Adrenal gland (tissue), 9 donors: ENCODE measurements at regions not wholly inside any gene's neighbourhood (a gene's known extent, or its start where the extent isn't known, plus 50 kb on each side); places are given as distances from the start of the nearest gene placed in this dataset.
"Not testable (repeated sequence)": the region's sequence is repeated elsewhere in the genome, so short reads cannot be mapped to it uniquely, and the experiment has no call there.

Source experiments
- DNase-seq, 7 donors: peaks; one replicate each; pipeline ENCODE4 v3.0.0-alpha.2; 2019 to 2020
- H3K27ac ChIP-seq, 5 donors: fragments of 200-600 bp; sonication (generic) in 4 of 5; 1 replicate in 3 of 5; 2 replicates in 2 of 5; pipeline versions ENCODE4 v1.5.1 to v1.8.0; 2016 to 2020; ENCODE audit warnings: mild to moderate bottlenecking in 1 of 5
- H3K27me3 ChIP-seq: fragments of 200-600 bp; 2 replicates; pipeline ENCODE4 v1.8.0; 2021
- H3K36me3 ChIP-seq, 2 donors: fragments of 200-600 bp; replicated peaks in 1 of 2; 1 replicate in 1 of 2; 2 replicates in 1 of 2; pipeline versions ENCODE4 v1.5.1 to v1.8.0; 2018 to 2022
- H3K4me1 ChIP-seq, 2 donors: fragments of 200-600 bp; replicated peaks in 1 of 2; 1 replicate in 1 of 2; 2 replicates in 1 of 2; pipeline versions ENCODE4 v1.5.1 to v1.8.0; 2018 to 2021
- H3K4me3 ChIP-seq, 4 donors: fragments of 200-600 bp; sonication (generic) in 3 of 4; one replicate each; pipeline ENCODE4 v1.5.1; 2016 to 2018
- H3K9me3 ChIP-seq, 3 donors: fragments of 200-600 bp; sonication (generic) in 1 of 3; replicated peaks in 1 of 3; 1 replicate in 2 of 3; 2 replicates in 1 of 3; pipeline versions ENCODE4 v1.5.1 to v1.8.0; 2016 to 2021
- WGBS, 4 donors: extraction: QIAGEN DNeasy Blood & Tissue Kit in 2 of 4; methylation state at CpG; one replicate each; pipeline versions ENCODE4 v1.1.5 to v1.1.7; 2013 to 2017; 5-methylcytosine and 5-hydroxymethylcytosine counted together
- intact Hi-C, 2 donors: fragments of 100-400 bp; cut with DNase I; formaldehyde crosslinking; loops; one replicate each; pipeline versions ENCODE4 v1.14.1 to v1.15.0; 2022 to 2023
- small RNA-seq, 2 donors: library from RNA; depleted of rRNA; stranded (forward); fragments of <200 nt; gene quantifications; one replicate each; pipeline ENCODE3, GENCODE V24; 2016
- donor health status: healthy with polysubstance abuse.
- donor health status: Bipolar disorder and iron deficiency.
- donor health status: DM: yes; HTN: yes; CAD: no.
- donor health status: DM: no; HTN: no; CAD: no.
- donor health status: DM: no; HTN: no; CAD: no.

DNA sequence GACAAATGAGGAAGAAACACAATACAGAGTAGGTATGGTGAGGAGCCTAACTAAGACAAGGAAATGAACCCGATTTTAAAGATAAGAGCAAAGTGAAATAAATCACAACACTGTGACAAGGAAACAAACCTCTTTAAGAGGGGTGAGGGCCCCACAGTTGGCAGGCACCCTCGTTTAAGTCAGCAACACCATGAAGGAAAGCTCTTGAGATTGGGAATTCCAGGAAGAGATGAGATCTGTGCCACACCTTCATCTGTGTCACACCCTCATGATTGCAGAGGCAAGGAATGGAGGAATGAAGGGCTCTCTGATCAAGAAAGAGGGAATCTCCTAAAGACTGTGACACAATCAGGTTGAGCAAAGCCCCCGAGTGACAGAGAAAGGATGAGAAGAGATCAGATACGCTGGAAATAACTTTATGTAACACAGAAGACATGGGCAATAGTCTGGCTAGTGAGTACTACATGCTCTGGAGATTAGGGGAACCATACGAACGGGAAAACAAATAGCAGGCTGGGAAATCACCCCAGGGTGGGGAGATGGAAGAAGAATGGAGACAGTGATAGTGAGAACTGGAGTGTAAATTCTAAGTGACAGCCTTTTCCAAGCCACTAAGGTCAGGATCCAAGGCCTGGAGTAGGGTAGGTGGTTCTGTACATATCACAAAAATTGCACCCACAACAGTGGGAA is 51.7 kb upstream of the TERB2 start:
- intact Hi-C loops, H3K4me1 ChIP-seq, H3K4me3 ChIP-seq, H3K27me3 ChIP-seq, H3K9me3 ChIP-seq, H3K27ac ChIP-seq, DNase-seq, H3K36me3 ChIP-seq: not testable (repeated sequence)
- 54 to 69% (median 62%) methylated on average over 6 of the region's 6 CpGs for WGBS, 4 donors

Small RNA genes in the stretch of these regions (small RNA-seq; reads per million reads assigned to genes)
- 0 reads per million in 2 donors for gene RF00019
- 0.08 to 0.12 reads per million in 2 donors for gene RNU1-119P
